GM04503 (cell line): ENCODE measurements at regions not wholly inside any gene's neighbourhood (a gene's known extent, or its start where the extent isn't known, plus 50 kb on each side); places are given as distances from the start of the nearest gene placed in this dataset.
"Not testable (repeated sequence)": the region's sequence is repeated elsewhere in the genome, so short reads cannot be mapped to it uniquely, and the experiment has no call there.

Experiments
- DNase-seq: peaks from one replicate; pipeline ENCODE4 v3.0.0-alpha.2; 2012; ENCODE audit warnings: low read depth

DNA sequence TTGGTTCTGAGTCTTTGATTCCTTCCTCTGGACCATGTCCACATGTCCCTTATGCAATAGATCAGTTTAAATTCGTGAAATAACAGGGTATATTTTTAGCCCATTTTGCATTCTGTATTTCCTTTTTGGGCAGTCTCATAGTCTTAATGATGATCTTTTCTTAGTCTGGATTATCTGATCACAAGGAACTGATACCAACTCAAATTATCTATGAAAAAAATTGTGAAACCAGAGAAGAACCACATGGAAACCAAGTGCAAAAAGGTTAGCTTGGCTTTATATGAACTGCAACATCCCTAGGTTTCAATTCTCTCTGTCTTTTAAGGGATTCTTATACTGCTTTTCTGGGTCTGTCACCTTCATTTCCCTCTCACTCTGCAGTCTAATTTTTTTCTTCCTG is 608.6 kb upstream of the AADAT start:
- no peak for DNase-seq

DNA sequence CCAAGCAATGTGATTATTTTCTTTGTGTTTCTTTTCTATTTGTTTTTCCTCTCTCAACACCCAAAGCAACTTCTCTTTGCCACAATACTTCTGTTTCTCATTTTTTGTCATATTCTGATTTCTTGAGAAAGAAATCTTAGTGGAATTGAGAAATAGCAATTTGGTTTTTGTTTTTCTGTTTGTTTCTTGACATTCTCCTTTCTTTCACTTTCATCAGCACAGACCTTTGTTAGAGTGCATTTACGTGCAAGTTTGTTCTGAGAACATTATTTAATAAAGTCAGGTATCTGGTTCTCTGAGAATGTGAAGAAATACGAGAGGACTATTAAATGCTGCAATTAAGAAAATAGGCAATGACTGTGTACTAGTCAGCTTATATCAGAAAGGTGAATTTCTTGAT is 608.1 kb upstream of the AADAT start:
- no peak for DNase-seq

DNA sequence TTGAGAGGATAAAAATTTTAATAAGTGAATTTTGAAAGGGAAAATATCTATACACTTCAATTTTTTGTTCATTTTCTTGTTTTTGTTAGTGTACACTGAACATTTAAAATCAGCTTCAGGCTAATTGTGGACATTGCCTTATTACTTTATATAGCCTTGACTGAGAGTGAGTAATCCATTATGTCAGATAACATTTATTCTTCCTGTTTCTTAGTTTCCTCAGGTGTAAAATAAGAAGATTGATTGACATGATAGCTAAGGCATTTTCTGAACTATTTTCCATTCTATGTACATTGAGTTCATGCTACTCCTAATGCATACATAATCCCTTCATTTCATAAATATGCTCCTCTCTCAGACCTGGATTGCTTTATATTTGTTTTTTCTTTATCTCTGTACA is 607.3 kb upstream of the AADAT start:
- no peak for DNase-seq

DNA sequence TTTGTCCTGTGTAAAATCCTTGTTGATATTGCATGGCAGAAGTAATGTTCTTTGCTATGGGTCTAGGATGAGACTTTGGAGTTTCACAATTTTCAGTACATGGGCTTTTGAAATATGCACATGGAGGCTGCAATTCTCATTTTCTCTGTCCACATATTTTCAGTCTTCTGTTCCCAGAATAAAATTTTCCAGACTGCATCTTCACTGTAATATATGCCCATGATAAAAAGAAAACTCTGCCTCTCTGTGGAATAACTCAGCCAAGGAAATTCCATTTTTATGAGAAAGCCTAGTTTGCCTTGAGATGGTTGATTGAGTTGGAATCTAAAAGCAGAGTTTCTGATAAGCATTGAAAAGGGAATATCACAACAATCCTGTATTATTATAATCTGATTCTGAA is 601.4 kb upstream of the AADAT start:
- no peak for DNase-seq

DNA sequence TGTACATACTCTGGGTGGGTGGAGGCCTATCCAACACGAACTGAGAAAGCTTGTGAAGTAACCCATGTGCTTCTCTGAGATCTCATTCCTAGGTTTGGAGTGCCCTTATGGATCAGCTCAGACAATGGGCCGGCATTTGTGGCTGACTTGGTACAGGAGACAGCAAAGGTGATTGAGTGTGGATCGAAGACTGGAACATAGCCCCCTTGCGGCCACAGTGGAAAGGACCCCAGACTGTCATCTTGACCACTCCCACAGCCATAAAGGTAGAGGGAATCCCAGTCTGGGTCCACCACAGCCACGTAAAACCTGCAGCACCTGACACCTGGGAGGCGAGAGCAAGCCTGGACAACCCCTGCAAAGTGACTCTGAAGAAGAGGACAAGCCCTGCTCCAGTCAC is 598.0 kb upstream of the AADAT start:
- DNase-seq, result no peak

DNA sequence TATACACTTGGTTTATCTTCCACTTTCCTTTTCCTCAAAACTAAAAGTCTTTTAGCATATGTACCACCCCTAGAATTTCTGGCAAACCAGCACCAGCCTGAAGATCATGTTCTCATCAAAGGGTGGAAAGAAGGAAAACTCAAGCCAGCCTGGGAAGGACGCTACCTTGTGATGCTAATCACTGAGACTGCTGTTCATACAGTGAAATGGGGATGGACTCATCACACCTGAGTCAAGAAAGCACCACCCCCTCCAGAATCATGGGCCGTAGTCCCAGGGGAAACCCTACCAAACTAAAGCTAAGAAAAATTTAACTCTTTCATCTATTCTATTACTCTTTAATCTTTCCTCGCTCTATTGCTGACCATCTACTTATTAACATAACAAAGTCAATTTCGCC is 595.9 kb upstream of the AADAT start:
- not testable (repeated sequence) for DNase-seq

DNA sequence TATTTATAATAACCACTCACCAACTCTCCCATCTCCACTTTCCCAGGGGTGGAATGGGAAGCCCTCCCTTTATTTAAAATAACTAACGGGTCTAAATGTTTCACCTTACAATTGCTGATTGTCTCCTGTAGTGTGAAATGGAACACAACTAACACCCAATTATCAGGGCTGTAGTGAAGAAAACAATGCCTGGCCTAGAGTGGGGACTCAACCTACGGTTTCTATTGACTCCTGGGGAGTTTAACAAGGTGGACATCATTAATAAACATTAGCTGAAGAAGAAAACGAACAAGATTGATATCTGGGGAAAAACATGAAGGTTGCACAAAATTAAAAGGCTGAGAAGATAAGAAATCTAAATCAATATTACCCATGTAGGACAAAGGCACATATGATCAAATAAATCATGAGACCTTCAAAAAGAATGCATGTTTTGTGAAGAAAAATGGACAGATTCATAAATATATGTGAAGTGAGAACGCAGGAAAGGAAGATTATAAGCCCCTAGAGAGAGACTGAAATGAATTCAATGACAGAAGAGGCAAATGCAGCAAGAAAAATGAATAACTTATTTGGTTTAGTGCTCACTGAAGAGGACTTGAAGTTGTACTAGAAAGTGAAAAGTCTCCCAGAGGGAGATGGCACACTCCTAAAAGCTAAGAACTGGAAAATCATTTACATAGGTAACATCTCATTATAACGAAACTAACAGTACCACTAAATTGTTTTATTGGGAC is 593.0 kb upstream of the AADAT start:
- DNase-seq, result no peak

DNA sequence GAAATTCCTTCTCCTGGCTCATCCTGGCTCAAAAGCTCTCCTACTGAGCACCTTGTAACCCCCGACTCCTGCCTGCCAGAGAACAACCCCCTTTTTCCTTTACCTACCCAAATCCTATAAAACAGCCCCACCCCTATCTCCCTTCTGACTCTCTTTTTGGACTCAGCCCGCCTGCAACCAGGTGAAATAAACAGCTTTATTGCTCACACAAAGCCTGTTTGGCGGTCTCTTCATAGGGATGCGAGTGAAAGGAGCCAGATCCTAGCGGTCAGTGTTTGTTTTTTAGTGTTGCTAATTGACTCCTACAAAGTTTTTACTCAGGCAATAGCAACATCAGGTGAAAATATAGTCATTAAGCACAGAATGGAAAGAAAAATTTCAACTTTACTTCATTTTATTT is 592.3 kb upstream of the AADAT start:
- DNase-seq, result not testable (repeated sequence)

DNA sequence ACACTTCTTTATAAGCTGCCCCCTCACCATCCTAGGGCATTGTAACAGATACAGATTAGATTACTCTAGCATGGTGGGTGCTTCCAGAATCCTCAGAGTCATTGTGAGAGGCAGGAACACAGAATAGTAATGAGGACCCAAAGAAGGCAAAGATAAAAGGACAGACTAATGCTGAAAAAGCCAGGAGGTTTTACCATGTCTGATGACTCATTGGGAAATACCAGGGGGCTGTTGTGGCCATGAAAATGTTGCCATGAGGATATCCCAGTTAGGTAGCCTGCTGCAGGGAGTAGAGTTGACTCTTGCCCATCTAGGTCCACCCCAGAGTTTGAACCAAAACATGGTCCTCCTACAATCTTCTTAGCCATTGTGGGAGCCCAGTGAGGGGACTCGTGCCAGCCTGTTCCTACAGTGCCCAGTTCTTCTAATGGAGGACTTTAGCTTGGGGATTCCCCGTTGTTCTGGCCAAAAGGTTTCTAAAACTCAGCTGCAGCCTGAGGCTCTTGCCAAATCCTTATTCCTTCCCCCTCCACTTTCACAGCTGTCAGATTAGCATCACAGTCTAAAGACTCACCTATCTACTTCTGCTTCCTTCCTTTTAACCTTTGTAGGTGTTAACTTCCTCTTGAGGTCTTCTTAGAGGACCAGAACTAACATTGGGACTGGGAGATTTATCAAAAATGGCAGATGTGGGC is 586.0 kb upstream of the AADAT start:
- no peak for DNase-seq

DNA sequence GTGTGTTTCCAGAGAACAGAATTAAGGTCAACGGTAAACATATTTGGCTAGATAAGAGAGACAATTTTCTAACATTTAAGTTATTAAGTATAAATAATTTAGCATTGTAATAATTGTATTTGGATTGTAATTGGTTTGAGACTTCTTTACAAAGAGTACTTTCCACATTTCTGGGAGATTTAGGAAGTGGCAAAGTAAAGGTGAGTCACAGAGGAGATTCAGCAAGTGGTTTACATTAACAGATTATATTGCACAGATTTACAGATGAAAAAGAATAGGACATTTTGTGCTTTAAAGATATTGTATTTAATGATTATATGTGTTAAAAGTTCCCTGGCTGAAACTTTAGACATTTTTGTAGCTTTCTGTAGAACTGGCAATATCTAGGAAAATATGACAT is 584.4 kb upstream of the AADAT start:
- DNase-seq, result no peak

DNA sequence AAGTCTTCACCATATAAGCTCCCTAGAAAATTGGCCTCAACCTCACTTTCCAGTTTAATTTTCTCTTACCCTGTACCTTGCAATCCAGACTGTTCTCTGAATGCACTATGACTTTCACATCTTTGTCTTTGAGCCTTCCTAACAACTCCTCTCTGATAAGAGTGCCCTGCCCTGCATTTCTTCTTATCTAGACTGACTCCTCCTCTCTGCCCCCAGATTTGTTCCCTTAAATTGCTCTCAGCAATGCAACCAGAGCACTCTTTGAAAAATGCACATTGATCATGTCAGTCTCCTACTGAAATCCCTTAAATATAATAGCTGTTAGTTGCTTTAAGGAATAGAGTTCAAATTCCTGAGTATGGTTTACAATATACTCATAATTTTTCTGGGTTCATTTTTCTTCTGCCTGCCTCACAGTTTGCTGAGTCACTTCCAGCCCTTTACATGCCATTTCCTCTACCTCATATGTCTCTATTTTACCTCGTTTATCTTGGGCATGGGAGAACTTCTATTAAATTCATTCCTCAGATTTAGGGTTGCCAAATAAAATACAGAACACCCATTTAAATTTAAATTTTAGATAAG is 582.7 kb upstream of the AADAT start:
- no peak for DNase-seq

DNA sequence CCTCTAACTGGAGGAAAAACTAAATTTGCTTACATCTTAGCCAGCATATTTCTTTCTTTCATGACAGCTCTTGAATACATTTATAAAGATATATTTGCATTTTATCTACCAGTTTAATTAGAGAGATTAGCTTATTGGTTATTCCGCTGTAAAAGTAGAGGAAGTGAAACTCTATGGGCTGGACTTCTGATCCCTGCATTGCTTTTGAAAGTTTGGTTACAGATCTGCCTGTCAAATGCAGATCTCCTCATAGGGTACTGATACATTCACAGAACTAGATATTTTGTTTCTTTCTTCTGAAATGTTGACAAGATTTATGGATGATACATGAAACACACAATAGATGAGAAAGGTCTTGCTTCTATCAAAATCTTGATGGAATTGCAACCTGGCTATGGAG is 581.4 kb upstream of the AADAT start:
- DNase-seq, result no peak

DNA sequence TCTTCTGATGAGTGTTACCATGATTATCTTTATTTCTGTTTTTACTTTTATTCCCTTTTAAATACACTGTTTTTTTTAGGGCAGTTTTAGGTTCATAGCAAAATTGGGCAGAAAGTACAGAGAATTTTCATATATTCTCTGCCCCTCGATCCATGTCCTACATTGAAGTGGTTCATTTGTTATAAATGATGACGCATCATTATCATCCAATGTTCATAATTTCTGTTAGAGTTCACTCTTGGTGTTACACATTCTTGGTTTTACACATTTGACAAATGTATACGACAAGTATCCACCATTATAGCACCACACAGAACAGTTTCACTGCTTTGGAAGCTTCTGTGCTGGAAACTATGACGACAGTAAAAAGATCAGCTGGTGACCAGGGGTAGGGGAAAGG is 578.1 kb upstream of the AADAT start:
- no peak for DNase-seq

DNA sequence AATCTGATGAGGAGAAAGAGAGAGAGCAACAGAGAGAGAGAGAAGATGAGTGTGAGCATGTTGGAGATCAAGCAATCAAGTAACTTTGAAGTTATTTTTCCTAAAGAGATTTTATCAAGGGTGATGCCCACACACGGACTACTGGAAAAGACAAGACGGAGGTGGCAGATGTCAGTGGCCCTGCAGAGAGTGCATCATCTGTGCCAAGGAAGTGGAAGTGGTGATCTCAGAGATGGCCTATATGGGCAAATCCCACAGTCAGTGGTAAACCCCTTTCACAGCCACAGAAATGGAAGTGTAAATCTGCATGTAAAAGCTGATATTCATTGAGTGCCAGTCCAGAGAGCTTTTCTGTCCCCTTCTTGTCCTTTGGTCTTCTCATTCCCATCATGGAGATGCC is 577.2 kb upstream of the AADAT start:
- DNase-seq, result no peak

DNA sequence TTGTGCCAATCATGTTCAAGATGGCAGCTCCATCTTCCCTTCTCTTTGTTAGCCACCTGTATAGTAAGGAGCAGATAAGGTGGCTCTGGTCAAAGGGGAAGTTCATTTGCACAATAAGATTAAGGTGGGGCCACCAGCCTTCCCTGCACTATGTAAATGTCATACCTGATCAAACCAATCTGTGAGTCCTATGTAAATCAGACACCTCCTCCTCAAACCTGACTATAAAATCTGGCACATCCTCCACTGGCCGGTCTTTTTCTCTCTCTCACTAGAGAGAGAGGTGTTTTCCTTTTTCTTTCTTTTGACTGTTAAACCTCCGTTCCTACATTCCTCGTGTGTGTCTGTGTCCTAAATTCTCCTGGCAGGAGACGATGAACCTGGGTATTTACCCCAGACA is 572.5 kb upstream of the AADAT start:
- DNase-seq, result no peak

DNA sequence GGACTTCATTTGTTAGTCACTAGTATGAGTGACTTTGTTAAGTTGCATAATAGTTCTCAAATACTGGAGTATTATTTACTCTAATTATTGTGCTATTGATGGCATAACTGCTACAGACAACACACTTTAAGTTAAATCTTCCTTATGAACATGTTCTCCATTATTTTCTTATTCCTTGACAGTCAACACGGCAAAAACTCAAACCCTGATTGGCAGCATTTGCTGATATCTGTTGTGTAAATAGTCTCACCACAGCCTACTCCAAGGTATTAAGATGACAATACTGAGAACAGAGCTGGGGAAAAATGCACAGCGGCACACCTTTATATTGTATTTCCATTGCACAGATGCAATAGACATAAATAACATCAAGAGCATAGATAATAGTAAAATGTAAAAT is 568.0 kb upstream of the AADAT start:
- no peak for DNase-seq

DNA sequence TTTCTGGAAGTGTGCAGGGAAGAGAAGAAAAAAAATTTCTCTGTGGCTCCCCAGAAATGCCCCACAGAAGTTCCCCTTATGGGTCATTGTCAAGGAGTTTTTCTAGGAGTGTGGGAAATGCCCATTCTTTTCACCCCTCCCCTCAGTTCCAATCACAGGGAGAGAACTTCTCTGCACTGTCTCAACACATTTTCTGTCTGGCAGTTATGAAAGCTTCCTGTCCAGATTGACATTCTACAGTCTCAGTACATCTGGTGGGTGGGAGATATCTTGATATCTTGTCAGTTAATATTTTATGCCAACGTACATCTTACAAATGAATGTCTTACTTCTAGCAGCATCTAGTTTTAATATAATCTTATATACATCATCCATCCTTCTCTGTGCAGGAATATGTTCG is 566.8 kb upstream of the AADAT start:
- DNase-seq, result no peak

DNA sequence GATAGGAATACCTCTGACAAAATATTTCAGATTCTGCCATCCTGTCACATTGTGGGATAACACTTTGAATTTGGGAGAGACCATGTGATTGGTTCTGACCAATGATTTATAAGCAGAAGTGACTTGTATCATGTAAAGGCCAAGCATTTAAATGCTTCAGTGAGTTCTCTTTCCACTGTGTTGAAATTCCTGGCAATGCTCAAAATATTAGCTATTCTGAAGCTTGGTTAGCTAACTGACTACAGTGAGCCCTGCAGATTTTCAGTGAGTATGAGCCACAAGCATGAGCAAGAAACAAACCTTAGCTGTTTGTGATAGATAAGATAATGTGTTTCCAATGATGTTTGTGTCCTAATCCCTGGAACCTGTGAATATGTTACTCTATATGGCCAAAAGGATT is 562.8 kb upstream of the AADAT start:
- no peak for DNase-seq

DNA sequence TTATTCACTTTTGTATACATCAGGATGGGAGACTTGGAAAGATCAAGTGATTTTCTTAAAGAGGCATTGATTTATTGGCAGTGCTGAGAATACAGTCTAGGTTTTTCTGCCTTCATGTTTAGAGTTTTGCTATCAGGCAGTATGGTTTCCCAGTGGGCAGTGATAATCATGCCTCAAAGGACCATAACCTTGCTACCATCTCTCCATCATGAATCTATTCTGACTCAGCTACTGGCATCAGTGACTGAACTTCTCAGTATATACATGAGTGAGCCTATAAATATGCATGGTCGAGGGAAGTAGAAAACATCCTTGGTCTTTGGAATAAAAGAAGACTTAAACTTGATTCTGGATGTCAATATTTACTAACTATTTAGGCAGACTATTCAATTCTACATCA is 562.0 kb upstream of the AADAT start:
- no peak for DNase-seq

DNA sequence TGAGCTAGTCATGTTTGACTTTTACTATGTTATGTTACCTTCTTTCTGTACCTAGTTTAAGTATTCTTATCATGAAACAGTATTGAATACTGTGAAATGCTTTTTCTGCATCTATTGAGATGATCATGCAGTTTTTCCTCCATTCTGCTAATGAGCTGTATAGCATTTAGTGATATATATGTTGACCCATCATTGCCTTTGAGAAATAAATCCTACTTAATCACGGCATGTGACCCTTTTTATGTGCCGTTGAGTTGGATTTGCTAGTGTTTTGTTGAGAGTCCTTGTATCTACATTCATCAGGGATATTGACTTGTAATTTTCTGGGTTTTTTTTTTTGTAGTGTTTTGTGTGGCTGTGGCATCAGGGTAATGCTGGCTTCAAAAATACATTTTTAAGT is 537.7 kb upstream of the AADAT start:
- no peak for DNase-seq

DNA sequence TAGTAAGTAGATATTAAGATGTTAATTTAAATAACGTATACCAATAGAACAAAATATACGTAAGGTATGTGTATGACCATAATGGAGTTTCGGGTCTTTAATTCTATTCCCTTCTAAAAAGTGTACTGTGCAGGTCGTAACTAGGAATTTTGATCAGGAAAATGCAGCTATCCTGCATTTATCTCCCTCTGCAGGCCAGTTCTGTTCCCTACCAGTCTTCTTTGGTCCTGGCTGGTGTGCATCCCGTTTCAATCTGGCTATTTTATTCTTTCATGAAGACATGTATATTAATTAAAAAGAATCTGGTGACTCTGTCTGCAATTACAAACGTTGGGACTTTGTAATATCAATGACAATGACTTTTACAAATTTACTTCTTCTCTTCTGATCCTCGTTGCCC is 534.1 kb upstream of the AADAT start:
- no peak for DNase-seq

DNA sequence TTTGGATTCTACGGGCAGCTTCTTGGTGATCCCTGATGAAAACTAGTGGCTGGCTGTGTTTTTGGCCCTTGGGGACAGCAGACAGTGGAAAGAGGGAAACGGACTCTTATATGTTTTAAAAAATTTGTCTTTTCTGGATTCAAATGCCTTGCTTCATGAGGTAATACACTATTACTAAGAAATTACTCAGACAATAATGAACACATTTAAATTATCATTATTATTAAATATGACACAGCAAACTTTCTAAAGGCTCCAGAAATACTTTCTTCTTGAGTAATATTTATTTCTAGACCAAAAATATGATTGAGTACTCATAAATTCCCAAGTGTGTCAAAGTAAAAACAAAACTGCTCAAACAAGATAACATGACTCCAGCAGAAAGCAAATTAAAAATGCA is 520.7 kb upstream of the AADAT start:
- DNase-seq, result no peak

DNA sequence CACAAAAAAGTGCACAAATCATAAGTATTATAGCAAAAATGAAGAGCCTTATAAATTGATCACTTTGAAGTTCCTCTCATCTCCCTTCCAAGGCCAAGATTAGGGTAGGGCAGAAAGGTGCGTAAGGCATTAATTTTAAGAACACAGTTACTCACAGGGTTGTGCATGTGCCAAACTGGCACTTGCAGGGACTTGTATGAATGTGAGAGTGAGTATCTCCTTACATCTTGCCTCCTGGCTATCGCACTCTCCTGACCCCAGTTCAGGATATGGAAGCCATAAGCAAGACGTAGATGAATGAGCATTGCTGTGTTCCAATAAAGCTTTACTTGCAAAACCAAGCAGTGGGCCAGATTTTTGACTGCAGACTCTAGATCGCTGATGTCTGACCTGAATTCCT is 510.1 kb upstream of the AADAT start:
- DNase-seq, result no peak

DNA sequence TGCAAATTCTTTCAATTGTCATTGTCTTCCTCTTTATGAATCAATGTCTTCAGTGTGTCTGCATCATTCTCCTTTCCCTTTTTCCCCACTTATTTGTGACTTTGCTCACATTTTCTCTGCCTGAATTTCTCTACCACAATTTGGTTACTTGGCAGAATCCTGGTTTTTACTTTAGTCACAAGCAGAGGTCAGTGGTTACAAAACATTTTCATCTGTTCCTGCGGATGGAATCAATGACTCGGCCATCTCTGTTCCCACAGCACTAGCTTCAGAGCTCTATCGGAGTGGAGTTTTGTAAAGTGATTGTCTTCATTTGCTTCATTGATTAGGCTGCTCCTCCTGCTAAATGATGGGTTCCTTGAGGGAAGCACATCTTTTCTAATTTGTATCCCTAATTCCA is 501.3 kb upstream of the AADAT start:
- no peak for DNase-seq
